HCT116 (cell line): ENCODE measurements at regions not wholly inside any gene's neighbourhood (a gene's known extent, or its start where the extent isn't known, plus 50 kb on each side); places are given as distances from the start of the nearest gene placed in this dataset.
"Not testable (repeated sequence)": the region's sequence is repeated elsewhere in the genome, so short reads cannot be mapped to it uniquely, and the experiment has no call there.

Experiments used
- ATAC-seq: fragments of 200-7000 bp; cut with Tn5 transposase; 2 replicates; pipeline ENCODE4 v1.9.1; 2020; ENCODE audit warnings: mild to moderate bottlenecking, moderate library complexity
- BruUV-seq: library from RNA; stranded (reverse); fragments of 400-500 nt; replicated peaks from 2 replicates; lab custom pipeline; 2021; lab: Mats Ljungman, UMichigan
- CTCF ChIA-PET: fragments of 300-600 bp; sonication (Branson Sonifier 250); formaldehyde crosslinking; loops from one replicate; lab custom pipeline; 2021; ENCODE audit warnings: antibody characterized with exemption; lab: Charles Lee
- POLR2A ChIA-PET: fragments of 300-600, 350-600 bp; sonication (Branson Sonifier 250); formaldehyde crosslinking; loops from one replicate; lab custom pipeline; 2021; ENCODE audit warnings: antibody characterized with exemption; lab: Charles Lee
- RAD21 ChIA-PET, 2 experiments: fragments of 300-600 bp; sonication (Branson Sonifier 250); formaldehyde crosslinking; loops; one replicate each; lab custom pipeline; 2023; ENCODE audit warnings: low total read pairs in 2 of 2; ENCODE audit not compliant: uncharacterized antibody in 2 of 2, unreplicated experiment in 2 of 2, low non-redundant PET in 1 of 2; lab: Charles Lee
- DNase-seq: peaks from one replicate; pipeline ENCODE4 v3.0.0-alpha.2; 2010; ENCODE audit warnings: low read depth, low spot score
- H2AFZ ChIP-seq: fragments of 200-600 bp; shearing (Covaris generic), sonication (generic); 2 replicates; pipeline ENCODE4 v1.6.1; 2017; ENCODE audit warnings: low read depth, mixed run types, mixed read lengths, antibody characterized with exemption, low read length; ENCODE audit not compliant: poor library complexity, severe bottlenecking
- H3K27ac ChIP-seq: 2 replicates; pipeline ENCODE4 v1.5.1; 2012; ENCODE audit warnings: low read depth, low read length
- H3K27me3 ChIP-seq: fragments of 200-600 bp; sonication (generic); 2 replicates; pipeline ENCODE4 v1.6.1; 2016; ENCODE audit warnings: mixed run types, low read length, mixed read lengths; ENCODE audit not compliant: insufficient read depth
- H3K36me3 ChIP-seq, 2 experiments: fragments of 200-500 bp in 1 of 2; fragments of 200-600 bp in 1 of 2; sonication (Bioruptor generic) in 1 of 2; sonication (generic) in 1 of 2; 2 replicates each; pipeline versions ENCODE4 v1.5.1 to v1.6.1; 2014 to 2016; ENCODE audit warnings: low read length in 2 of 2, inconsistent platforms in 1 of 2, mixed read lengths in 1 of 2, mixed run types in 1 of 2; ENCODE audit not compliant: insufficient read depth in 2 of 2, control insufficient read depth in 1 of 2
- H3K4me1 ChIP-seq, 2 experiments: fragments of 200-600 bp in 1 of 2; sonication (generic) in 1 of 2; 2 replicates each; pipeline versions ENCODE4 v1.5.1 to v1.6.1; 2012 to 2017; ENCODE audit warnings: low read length in 2 of 2, inconsistent platforms in 1 of 2, mild to moderate bottlenecking in 1 of 2, mixed read lengths in 1 of 2, mixed run types in 1 of 2, moderate library complexity in 1 of 2; ENCODE audit not compliant: insufficient read depth in 2 of 2, control insufficient read depth in 1 of 2
- H3K4me2 ChIP-seq: fragments of 200-600 bp; sonication (generic); 2 replicates; pipeline ENCODE4 v1.6.1; 2017; ENCODE audit warnings: mixed run types, low read length, mixed read lengths
- H3K4me3 ChIP-seq, 2 experiments: fragments of 200-600 bp in 1 of 2; sonication (generic) in 1 of 2; replicated peaks in 1 of 2; 2 replicates each; pipeline ENCODE4 v1.5.1; 2011 to 2016; ENCODE audit warnings: low read length in 2 of 2, control low read depth in 1 of 2, low read depth in 1 of 2, mild to moderate bottlenecking in 1 of 2, mixed read lengths in 1 of 2, mixed run types in 1 of 2
- H3K79me2 ChIP-seq: fragments of 200-600 bp; sonication (generic); 2 replicates; pipeline ENCODE4 v1.6.1; 2017; ENCODE audit warnings: mild to moderate bottlenecking, mixed run types, low read length, moderate library complexity, mixed read lengths; ENCODE audit not compliant: insufficient read depth
- H3K9ac ChIP-seq: fragments of 200-600 bp; sonication (generic); 2 replicates; pipeline ENCODE4 v1.6.1; 2016; ENCODE audit warnings: low read length, mixed read lengths
- H3K9me2 ChIP-seq: fragments of 200-600 bp; sonication (generic), shearing (Covaris generic); 2 replicates; pipeline ENCODE4 v1.6.1; 2017; ENCODE audit warnings: mixed run types, mild to moderate bottlenecking, moderate library complexity; ENCODE audit not compliant: insufficient read depth
- H3K9me3 ChIP-seq, 2 experiments: fragments of 200-500 bp in 1 of 2; fragments of 200-600 bp in 1 of 2; sonication (Bioruptor generic) in 1 of 2; sonication (generic) in 1 of 2; 2 replicates each; pipeline ENCODE4 v1.6.1; 2014 to 2017; ENCODE audit warnings: low read length in 2 of 2, mixed read lengths in 2 of 2, inconsistent platforms in 1 of 2, low read depth in 1 of 2, mild to moderate bottlenecking in 1 of 2, mixed run types in 1 of 2, moderate library complexity in 1 of 2; ENCODE audit not compliant: control insufficient read depth in 1 of 2, insufficient read depth in 1 of 2
- H4K20me1 ChIP-seq: fragments of 200-600 bp; sonication (generic), shearing (Covaris generic); 2 replicates; pipeline ENCODE4 v1.6.1; 2017; ENCODE audit warnings: mixed run types, mild to moderate bottlenecking, moderate library complexity; ENCODE audit not compliant: insufficient read depth
- CEBPB ChIP-seq: IDR thresholded peaks from 2 replicates; pipeline ENCODE4 v1.6.1; 2012; ENCODE audit warnings: low read depth
- EGR1 ChIP-seq: IDR thresholded peaks from 2 replicates; pipeline ENCODE4 v1.6.1; 2012; ENCODE audit warnings: low read depth
- SRF ChIP-seq: IDR thresholded peaks from 2 replicates; pipeline ENCODE4 v1.6.1; 2012; ENCODE audit warnings: low read depth
- ZFX ChIP-seq: fragments of 450-650 bp; IDR thresholded peaks from 2 replicates; pipeline ENCODE4 v1.6.1; 2017
- intact Hi-C: fragments of 100-400 bp; cut with micrococcal nuclease; formaldehyde crosslinking; loops from 2 replicates; pipeline ENCODE4 v1.10.0; 2022
- TF ChIP-seq, protein P1 (sequence below): IDR thresholded peaks from 2 replicates; pipeline ENCODE4 v1.6.1; 2012; ENCODE audit warnings: low read depth
- TF ChIP-seq, protein P2 (sequence below): IDR thresholded peaks from 2 replicates; pipeline ENCODE4 v1.6.1; 2012
- TF ChIP-seq, protein P3 (sequence below): IDR thresholded peaks from 2 replicates; pipeline ENCODE4 v1.6.1; 2012

DNA sequence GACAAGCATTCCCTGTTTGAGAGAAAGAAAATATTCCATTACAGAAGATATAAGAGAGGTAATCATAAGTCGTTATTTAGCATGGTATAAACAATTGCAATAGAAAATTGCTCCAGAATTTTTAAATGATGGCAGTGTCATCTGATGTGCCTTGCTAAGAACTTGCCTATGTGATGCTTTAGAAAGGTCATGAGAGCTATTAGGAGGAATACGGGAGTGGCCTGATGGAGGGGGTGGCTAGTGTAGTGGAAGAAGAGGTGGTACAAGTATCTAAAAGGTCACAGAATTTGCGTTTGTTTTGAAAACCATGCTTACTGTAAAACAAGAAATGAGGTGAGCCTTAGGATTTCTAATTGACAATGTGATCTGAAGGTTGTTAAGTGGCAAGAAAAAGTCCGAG, 550.0 kb downstream of the TMX3 start (continued):
- TF ChIP-seq, protein P1, sequence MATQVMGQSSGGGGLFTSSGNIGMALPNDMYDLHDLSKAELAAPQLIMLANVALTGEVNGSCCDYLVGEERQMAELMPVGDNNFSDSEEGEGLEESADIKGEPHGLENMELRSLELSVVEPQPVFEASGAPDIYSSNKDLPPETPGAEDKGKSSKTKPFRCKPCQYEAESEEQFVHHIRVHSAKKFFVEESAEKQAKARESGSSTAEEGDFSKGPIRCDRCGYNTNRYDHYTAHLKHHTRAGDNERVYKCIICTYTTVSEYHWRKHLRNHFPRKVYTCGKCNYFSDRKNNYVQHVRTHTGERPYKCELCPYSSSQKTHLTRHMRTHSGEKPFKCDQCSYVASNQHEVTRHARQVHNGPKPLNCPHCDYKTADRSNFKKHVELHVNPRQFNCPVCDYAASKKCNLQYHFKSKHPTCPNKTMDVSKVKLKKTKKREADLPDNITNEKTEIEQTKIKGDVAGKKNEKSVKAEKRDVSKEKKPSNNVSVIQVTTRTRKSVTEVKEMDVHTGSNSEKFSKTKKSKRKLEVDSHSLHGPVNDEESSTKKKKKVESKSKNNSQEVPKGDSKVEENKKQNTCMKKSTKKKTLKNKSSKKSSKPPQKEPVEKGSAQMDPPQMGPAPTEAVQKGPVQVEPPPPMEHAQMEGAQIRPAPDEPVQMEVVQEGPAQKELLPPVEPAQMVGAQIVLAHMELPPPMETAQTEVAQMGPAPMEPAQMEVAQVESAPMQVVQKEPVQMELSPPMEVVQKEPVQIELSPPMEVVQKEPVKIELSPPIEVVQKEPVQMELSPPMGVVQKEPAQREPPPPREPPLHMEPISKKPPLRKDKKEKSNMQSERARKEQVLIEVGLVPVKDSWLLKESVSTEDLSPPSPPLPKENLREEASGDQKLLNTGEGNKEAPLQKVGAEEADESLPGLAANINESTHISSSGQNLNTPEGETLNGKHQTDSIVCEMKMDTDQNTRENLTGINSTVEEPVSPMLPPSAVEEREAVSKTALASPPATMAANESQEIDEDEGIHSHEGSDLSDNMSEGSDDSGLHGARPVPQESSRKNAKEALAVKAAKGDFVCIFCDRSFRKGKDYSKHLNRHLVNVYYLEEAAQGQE: no peak
- TF ChIP-seq SRF: no peak

DNA sequence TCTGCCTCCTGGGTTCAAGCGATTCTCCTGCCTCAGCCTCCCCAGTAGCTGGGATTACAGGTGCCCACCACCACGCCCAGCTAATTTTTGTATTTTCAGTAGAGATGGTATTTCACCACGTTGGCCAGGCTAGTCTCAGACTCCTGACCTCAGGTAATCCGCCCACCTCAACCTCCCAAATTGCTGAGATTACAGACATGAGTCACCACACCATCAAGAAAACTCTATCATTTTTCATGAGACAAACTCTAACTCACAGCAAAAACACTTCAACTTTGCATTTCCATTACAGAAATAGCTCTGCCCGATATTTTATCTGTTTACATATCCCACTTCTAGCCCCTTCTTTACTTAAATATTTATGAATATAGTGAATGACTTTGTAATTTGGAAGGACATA, 561.1 kb downstream of the TMX3 start:
- H3K4me3 ChIP-seq, H3K36me3 ChIP-seq, H3K9ac ChIP-seq, H2AFZ ChIP-seq, H4K20me1 ChIP-seq, H3K9me2 ChIP-seq, H3K4me1 ChIP-seq, H3K4me2 ChIP-seq, ATAC-seq, POLR2A ChIA-PET, H3K27me3 ChIP-seq, intact Hi-C loops, BruUV-seq, H3K79me2 ChIP-seq, H3K27ac ChIP-seq, RAD21 ChIA-PET, DNase-seq, CTCF ChIA-PET: not testable (repeated sequence)
- peaks cover 0 to 11% of the 10 kb centered on the region in 2 experiments; a peak in 2 of 4 replicates for H3K9me3 ChIP-seq

DNA sequence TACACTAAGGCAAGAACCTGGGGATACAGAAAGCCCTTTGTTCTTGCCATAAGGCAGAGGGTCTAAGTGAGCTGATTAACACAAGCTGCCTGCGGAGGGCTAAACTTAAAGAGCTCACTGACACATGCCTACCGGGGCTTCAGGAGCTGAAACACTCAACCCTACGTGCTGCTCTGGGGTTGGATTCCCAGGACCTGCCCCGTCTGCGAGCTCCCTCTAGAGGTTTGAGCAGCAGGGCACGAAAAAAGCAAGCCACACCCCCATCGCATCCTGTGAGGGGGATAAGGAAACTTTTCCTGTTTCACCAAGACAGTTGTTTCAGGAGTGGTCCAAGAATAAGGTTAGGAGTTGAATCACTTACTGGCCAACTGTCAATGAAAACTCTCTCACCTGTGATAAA, 562.1 kb downstream of the TMX3 start:
- Histone ChIP-seq H3K36me3 (no peaks in the 10 kb centered on the region), H3K9ac (no peak overlapping the region), H4K20me1 (no peaks in the 10 kb centered on the region), H3K79me2 (no peaks in the 10 kb centered on the region), H3K27me3 (no peaks in the 10 kb centered on the region), H3K9me2 (no peaks in the 10 kb centered on the region), H3K9me3 (peaks cover 0 to 14% of the 10 kb centered on the region in 2 experiments; a peak in 2 of 4 replicates), H2AFZ (no peak overlapping the region), H3K4me2 (no peak overlapping the region), H3K4me3 (no peak overlapping the region), H3K27ac (no peak overlapping the region), H3K4me1 (no peaks in the 10 kb centered on the region)
- ChIA-PET CTCF (no interaction called here), RAD21 (no interaction called here), POLR2A (no interaction called here)
- no peak for DNase-seq
- BruUV-seq: no TSS peak
- ATAC-seq: no peak
- TF ChIP-seq, protein P2, sequence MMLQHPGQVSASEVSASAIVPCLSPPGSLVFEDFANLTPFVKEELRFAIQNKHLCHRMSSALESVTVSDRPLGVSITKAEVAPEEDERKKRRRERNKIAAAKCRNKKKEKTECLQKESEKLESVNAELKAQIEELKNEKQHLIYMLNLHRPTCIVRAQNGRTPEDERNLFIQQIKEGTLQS: no peak
- TF ChIP-seq CEBPB (no peak), EGR1 (no peak), ZFX (no peak)
- TF ChIP-seq, protein P3, sequence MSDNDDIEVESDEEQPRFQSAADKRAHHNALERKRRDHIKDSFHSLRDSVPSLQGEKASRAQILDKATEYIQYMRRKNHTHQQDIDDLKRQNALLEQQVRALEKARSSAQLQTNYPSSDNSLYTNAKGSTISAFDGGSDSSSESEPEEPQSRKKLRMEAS: no peak
- intact Hi-C loops: no loop called here
